ENCODE measurements at regions not wholly inside any gene's neighbourhood (a gene's known extent, or its start where the extent isn't known, plus 50 kb on each side); places are given as distances from the start of the nearest gene placed in this dataset.
"Not testable (repeated sequence)": the region's sequence is repeated elsewhere in the genome, so short reads cannot be mapped to it uniquely, and the experiment has no call there.

- peak in 1 of 2 experiments; percentile 20 for DNase-seq (ENCODE audit: low read depth in 2 of 2)
Observed at GRCh38 chr3:164467007-164467406, 611.3 kb downstream of the SI start.

- peak; percentile 44 to 47 for DNase-seq (ENCODE audit: low read depth in 2 of 2)
Observed at GRCh38 chr3:164465172-164465571, 613.1 kb downstream of the SI start.

GRCh38 chr3:164460851-164461250 is 617.4 kb downstream of the SI start:
- DNase-seq (ENCODE audit: low read depth in 2 of 2) = no peak

GRCh38 chr3:164459521-164460151 is 618.7 kb downstream of the SI start:
- DNase-seq (ENCODE audit: low read depth in 2 of 2) = no peak

GRCh38 chr3:164458986-164459385 is 619.3 kb downstream of the SI start:
- DNase-seq (ENCODE audit: low read depth in 2 of 2) = peak; percentile 45 to 52

GRCh38 chr3:164453714-164454113 is 624.6 kb downstream of the SI start:
- DNase-seq (ENCODE audit: low read depth in 2 of 2) = no peak

GRCh38 chr3:164452707-164453106 is 625.6 kb downstream of the SI start:
- DNase-seq (ENCODE audit: low read depth in 2 of 2) = peak in 1 of 2 experiments; percentile 21

GRCh38 chr3:164451072-164451910 is 627.0 kb downstream of the SI start:
- DNase-seq (ENCODE audit: low read depth in 2 of 2) = no peak

GRCh38 chr3:164450276-164450905 is 627.9 kb downstream of the SI start:
- DNase-seq (ENCODE audit: low read depth in 2 of 2) = peak in 1 of 2 experiments; percentile 12

GRCh38 chr3:164419220-164419619 is 659.1 kb downstream of the SI start:
- DNase-seq (ENCODE audit: low read depth in 2 of 2) = no peak

GRCh38 chr3:164418414-164418813 is 659.9 kb downstream of the SI start:
- no peak for DNase-seq (ENCODE audit: low read depth in 2 of 2)

- DNase-seq (ENCODE audit: low read depth in 2 of 2) = no peak
Observed at GRCh38 chr3:164417955-164418354, 660.3 kb downstream of the SI start.

- DNase-seq (ENCODE audit: low read depth in 2 of 2) = peak in 1 of 2 experiments; percentile 6
Observed at GRCh38 chr3:164416491-164417222, 661.6 kb downstream of the SI start.

GRCh38 chr3:164408326-164408725 is 670.0 kb downstream of the SI start:
- DNase-seq (ENCODE audit: low read depth in 2 of 2) = no peak

GRCh38 chr3:164407111-164407510 is 671.2 kb downstream of the SI start:
- DNase-seq (ENCODE audit: low read depth in 2 of 2) = no peak

- no peak for DNase-seq (ENCODE audit: low read depth in 2 of 2)
Observed at GRCh38 chr3:164406281-164406680, 672.0 kb downstream of the SI start.

- no peak for DNase-seq (ENCODE audit: low read depth in 2 of 2)
Observed at GRCh38 chr3:164401923-164402322, 676.4 kb downstream of the SI start.

GRCh38 chr3:164401440-164401839 is 676.9 kb downstream of the SI start:
- not testable (repeated sequence) for DNase-seq (ENCODE audit: low read depth in 2 of 2)

- no peak for DNase-seq (ENCODE audit: low read depth in 2 of 2)
Observed at GRCh38 chr3:164397462-164397861, 680.8 kb downstream of the SI start.

- no peak for DNase-seq (ENCODE audit: low read depth in 2 of 2)
Observed at GRCh38 chr3:164393171-164393570, 685.1 kb downstream of the SI start.

GRCh38 chr3:164390046-164390445 is 688.2 kb downstream of the SI start:
- no peak for DNase-seq (ENCODE audit: low read depth in 2 of 2)

- DNase-seq (ENCODE audit: low read depth in 2 of 2) = no peak
Observed at GRCh38 chr3:164387236-164387635, 691.1 kb downstream of the SI start.

Data from fibroblast of skin of left quadriceps (primary cell).